Ishikawa (cell line): ENCODE measurements at regions not wholly inside any gene's neighbourhood (a gene's known extent, or its start where the extent isn't known, plus 50 kb on each side); places are given as distances from the start of the nearest gene placed in this dataset.

Source experiments
- CEBPB ChIP-seq: IDR thresholded peaks from 2 replicates; pipeline ENCODE4 v1.6.1; 2012
- TAF1 ChIP-seq: IDR thresholded peaks from 2 replicates; pipeline ENCODE4 v1.6.1; 2012; ENCODE audit warnings: low read depth, mild to moderate bottlenecking
- TCF12 ChIP-seq: IDR thresholded peaks from 2 replicates; pipeline ENCODE4 v1.6.1; 2012; ENCODE audit warnings: low read depth
- YY1 ChIP-seq: IDR thresholded peaks from 2 replicates; pipeline ENCODE4 v1.6.1; 2012; ENCODE audit warnings: low read depth
- TF ChIP-seq, protein P1 (sequence below): IDR thresholded peaks from 2 replicates; pipeline ENCODE4 v1.6.1; 2012; ENCODE audit warnings: low read depth, mild to moderate bottlenecking
- TF ChIP-seq, protein P2 (sequence below): IDR thresholded peaks from 2 replicates; pipeline ENCODE4 v1.6.1; 2012
- TF ChIP-seq, protein P3 (sequence below): IDR thresholded peaks from 2 replicates; pipeline ENCODE4 v1.6.1; 2012

DNA sequence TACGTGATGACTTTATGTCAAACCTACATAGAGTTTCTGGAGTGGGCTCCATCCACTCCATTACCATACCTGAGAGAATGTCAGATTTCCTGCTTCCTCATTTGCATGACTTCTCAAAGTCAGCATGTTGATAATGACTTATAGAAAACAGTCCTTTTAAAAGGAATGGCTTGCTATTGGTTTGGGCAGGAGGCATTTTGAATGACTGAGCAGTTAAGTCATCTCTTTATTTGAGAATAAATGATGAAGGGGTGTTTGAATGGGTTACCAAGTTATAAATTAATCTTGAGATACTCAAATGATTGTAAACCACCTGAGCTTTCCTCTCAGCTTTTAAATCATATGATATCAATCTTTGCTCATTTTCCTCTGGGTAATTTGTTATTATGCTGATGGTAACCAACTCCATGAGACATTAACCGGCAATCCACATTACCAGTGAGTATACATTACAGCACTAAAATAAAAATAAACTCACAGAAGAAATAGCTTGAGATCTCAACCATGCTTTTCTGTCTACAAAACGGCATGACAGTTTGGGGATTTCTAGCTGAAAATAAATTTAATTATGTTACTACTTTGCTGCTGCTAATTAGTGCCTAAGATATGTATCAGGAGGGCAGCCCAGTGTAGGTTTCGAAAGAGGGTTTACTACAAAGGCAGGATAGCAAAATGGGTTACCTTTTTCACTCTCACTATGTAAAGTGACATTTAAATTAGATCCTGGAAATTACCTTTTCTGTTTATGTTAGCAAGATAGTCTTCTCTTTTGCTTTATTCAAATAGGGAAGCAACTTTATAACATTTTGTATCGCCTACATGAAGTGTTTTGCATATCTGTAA is 78.8 kb downstream of the RPS12 start:
- no peak for TF ChIP-seq TAF1
- TF ChIP-seq, protein P1, sequence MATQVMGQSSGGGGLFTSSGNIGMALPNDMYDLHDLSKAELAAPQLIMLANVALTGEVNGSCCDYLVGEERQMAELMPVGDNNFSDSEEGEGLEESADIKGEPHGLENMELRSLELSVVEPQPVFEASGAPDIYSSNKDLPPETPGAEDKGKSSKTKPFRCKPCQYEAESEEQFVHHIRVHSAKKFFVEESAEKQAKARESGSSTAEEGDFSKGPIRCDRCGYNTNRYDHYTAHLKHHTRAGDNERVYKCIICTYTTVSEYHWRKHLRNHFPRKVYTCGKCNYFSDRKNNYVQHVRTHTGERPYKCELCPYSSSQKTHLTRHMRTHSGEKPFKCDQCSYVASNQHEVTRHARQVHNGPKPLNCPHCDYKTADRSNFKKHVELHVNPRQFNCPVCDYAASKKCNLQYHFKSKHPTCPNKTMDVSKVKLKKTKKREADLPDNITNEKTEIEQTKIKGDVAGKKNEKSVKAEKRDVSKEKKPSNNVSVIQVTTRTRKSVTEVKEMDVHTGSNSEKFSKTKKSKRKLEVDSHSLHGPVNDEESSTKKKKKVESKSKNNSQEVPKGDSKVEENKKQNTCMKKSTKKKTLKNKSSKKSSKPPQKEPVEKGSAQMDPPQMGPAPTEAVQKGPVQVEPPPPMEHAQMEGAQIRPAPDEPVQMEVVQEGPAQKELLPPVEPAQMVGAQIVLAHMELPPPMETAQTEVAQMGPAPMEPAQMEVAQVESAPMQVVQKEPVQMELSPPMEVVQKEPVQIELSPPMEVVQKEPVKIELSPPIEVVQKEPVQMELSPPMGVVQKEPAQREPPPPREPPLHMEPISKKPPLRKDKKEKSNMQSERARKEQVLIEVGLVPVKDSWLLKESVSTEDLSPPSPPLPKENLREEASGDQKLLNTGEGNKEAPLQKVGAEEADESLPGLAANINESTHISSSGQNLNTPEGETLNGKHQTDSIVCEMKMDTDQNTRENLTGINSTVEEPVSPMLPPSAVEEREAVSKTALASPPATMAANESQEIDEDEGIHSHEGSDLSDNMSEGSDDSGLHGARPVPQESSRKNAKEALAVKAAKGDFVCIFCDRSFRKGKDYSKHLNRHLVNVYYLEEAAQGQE, result no peak
- no peak for TF ChIP-seq TCF12
- TF ChIP-seq, protein P2, sequence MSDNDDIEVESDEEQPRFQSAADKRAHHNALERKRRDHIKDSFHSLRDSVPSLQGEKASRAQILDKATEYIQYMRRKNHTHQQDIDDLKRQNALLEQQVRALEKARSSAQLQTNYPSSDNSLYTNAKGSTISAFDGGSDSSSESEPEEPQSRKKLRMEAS, result no peak
- TF ChIP-seq, protein P3, sequence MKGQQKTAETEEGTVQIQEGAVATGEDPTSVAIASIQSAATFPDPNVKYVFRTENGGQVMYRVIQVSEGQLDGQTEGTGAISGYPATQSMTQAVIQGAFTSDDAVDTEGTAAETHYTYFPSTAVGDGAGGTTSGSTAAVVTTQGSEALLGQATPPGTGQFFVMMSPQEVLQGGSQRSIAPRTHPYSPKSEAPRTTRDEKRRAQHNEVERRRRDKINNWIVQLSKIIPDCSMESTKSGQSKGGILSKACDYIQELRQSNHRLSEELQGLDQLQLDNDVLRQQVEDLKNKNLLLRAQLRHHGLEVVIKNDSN, result no peak
- no peak for TF ChIP-seq YY1
- no peak for TF ChIP-seq CEBPB
